ENCODE measurements at regions not wholly inside any gene's neighbourhood (a gene's known extent, or its start where the extent isn't known, plus 50 kb on each side); places are given as distances from the start of the nearest gene placed in this dataset.

GRCh38 chr7:148472406-148472805 is 118.2 kb upstream of the C7orf33 start:
- intact Hi-C loops (cut with DNase I) = no loop called here
- no peak for DNase-seq
- no peak for ATAC-seq

- intact Hi-C loops (cut with DNase I) = no loop called here
- ATAC-seq (no peak), DNase-seq (no peak)
Measured at GRCh38 chr7:148473703-148474480, 116.7 kb upstream of the C7orf33 start.

- no peak for ATAC-seq
- intact Hi-C loops (cut with DNase I) = no loop called here
- DNase-seq = no peak
Measured at GRCh38 chr7:148474481-148475025, 116.0 kb upstream of the C7orf33 start.

- ATAC-seq (no peak), DNase-seq (no peak)
- intact Hi-C loops (cut with DNase I) = no loop called here
Measured at GRCh38 chr7:148478551-148478950, 112.0 kb upstream of the C7orf33 start.

GRCh38 chr7:148480479-148481146 is 110.0 kb upstream of the C7orf33 start:
- peak in 1 of 2 donors; percentile 75 for ATAC-seq
- intact Hi-C loops (cut with DNase I) = no loop called here
- DNase-seq = no peak

GRCh38 chr7:148481147-148481526 is 109.4 kb upstream of the C7orf33 start:
- intact Hi-C loops (cut with DNase I) = no loop called here
- DNase-seq = no peak
- no peak for ATAC-seq

GRCh38 chr7:148481971-148482626 is 108.5 kb upstream of the C7orf33 start:
- no peak for ATAC-seq
- intact Hi-C loops (cut with DNase I) = no loop called here
- DNase-seq = no peak

- no peak for DNase-seq
Measured at GRCh38 chr7:148483515-148484308, 106.9 kb upstream of the C7orf33 start.

GRCh38 chr7:148484486-148484885 is 106.1 kb upstream of the C7orf33 start:
- intact Hi-C loops (cut with DNase I) = no loop called here
- no peak for DNase-seq
- ATAC-seq = no peak

More at GRCh38 chr7:148483515-148484308, 106.9 kb upstream of the C7orf33 start:
- intact Hi-C loops (cut with DNase I) = no loop called here
- ATAC-seq = peak in 1 of 2 donors; percentile 79

GRCh38 chr7:148485618-148486017 is 104.9 kb upstream of the C7orf33 start:
- ATAC-seq = no peak
- intact Hi-C loops (cut with DNase I) = no loop called here

GRCh38 chr7:148486937-148487336 is 103.6 kb upstream of the C7orf33 start:
- DNase-seq (no peak), ATAC-seq (no peak)
- intact Hi-C loops (cut with DNase I) = no loop called here

More at GRCh38 chr7:148485618-148486017, 104.9 kb upstream of the C7orf33 start:
- no peak for DNase-seq

- no peak for ATAC-seq
- DNase-seq = no peak
- intact Hi-C loops (cut with DNase I) = no loop called here
Measured at GRCh38 chr7:148487912-148488311, 102.7 kb upstream of the C7orf33 start.

GRCh38 chr7:148489678-148490077 is 100.9 kb upstream of the C7orf33 start:
- intact Hi-C loops (cut with DNase I) = no loop called here
- DNase-seq = no peak
- peak in 1 of 2 donors; percentile 31 for ATAC-seq

- intact Hi-C loops (cut with DNase I) = no loop called here
Measured at GRCh38 chr7:148492157-148492860, 98.3 kb upstream of the C7orf33 start.

GRCh38 chr7:148495605-148496004 is 95.0 kb upstream of the C7orf33 start:
- ATAC-seq (peak; percentile 50 to 87), DNase-seq (no peak)
- intact Hi-C loops (cut with DNase I) = no loop called here

More at GRCh38 chr7:148492157-148492860, 98.3 kb upstream of the C7orf33 start:
- DNase-seq = no peak
- ATAC-seq = peak in 1 of 2 donors; percentile 18

GRCh38 chr7:148500978-148501377 is 89.6 kb upstream of the C7orf33 start:
- intact Hi-C loops (cut with DNase I) = loop anchor here (5.0 to 10.0 kb wide), 2 partner anchors 384 to 466 kb away; partner anchors contain the start of gene EZH2 (in 1 of the 2)
- ATAC-seq (no peak), DNase-seq (no peak)

GRCh38 chr7:148503900-148504487 is 86.6 kb upstream of the C7orf33 start:
- intact Hi-C loops (cut with DNase I) = loop anchor here (2.0 to 10.0 kb wide), 3 partner anchors 381 to 463 kb away; partner anchors contain the start of gene EZH2 (in 1 of the 2)
- ATAC-seq = no peak
- no peak for DNase-seq

Measured in left cardiac atrium (tissue), 4 donors.